ENCODE measurements at regions not wholly inside any gene's neighbourhood (a gene's known extent, or its start where the extent isn't known, plus 50 kb on each side); places are given as distances from the start of the nearest gene placed in this dataset.

GRCh38 chr21:30081506-30081905 is 85.1 kb downstream of the CLDN17 start:
- 87 to 88% methylated on average over 2 of the region's 2 CpGs for WGBS, 2 donors
- intact Hi-C loops (cut with DNase I) = no loop called here
- H3K4me1 ChIP-seq = no peaks in the 10 kb centered on the region

GRCh38 chr21:30072496-30072895 is 94.1 kb downstream of the CLDN17 start:
- TF ChIP-seq POLR2AphosphoS5 (IDR thresholded peaks at IDR 0.05) (no peak), POLR2A (IDR thresholded peaks at IDR 0.05) (no peak)
- Histone ChIP-seq H3K4me3 (no peak overlapping the region), H3K4me1 (no peaks in the 10 kb centered on the region), H3K9me3 (peaks cover 0 to 2% (median 0%) of the 10 kb centered on the region in 4 donors), H3K27me3 (no peaks in the 10 kb centered on the region), H3K27ac (no peak overlapping the region), H3K36me3 (no peaks in the 10 kb centered on the region)
- intact Hi-C loops (cut with DNase I) = no loop called here
- WGBS, 2 donors = 3 to 17% methylated on average over 4 of the region's 4 CpGs
- no peak for DNase-seq

More at GRCh38 chr21:30081506-30081905, 85.1 kb downstream of the CLDN17 start:
- no peak for DNase-seq
- H3K9me3 ChIP-seq = no peaks in the 10 kb centered on the region
- H3K27me3 ChIP-seq = no peaks in the 10 kb centered on the region
- H3K36me3 ChIP-seq = no peaks in the 10 kb centered on the region
- no peak for TF ChIP-seq POLR2AphosphoS5 (IDR thresholded peaks at IDR 0.05)
- no peak overlapping the region for H3K4me3 ChIP-seq
- no peak overlapping the region for H3K27ac ChIP-seq

GRCh38 chr21:30058928-30059327 is 107.7 kb downstream of the CLDN17 start:
- DNase-seq = no peak
- intact Hi-C loops (cut with DNase I) = no loop called here
- no peak overlapping the region for H3K4me3 ChIP-seq
- TF ChIP-seq EP300 (IDR thresholded peaks at IDR 0.05) (no peak), CTCF (IDR thresholded peaks at IDR 0.05) (no peak), POLR2A (IDR thresholded peaks at IDR 0.05) (no peak), POLR2AphosphoS5 (IDR thresholded peaks at IDR 0.05) (no peak)
- no peaks in the 10 kb centered on the region for H3K4me1 ChIP-seq
- H3K27ac ChIP-seq = no peak overlapping the region
- H3K36me3 ChIP-seq = no peaks in the 10 kb centered on the region
- WGBS, 2 donors = 10 to 35% methylated on average over 1 of the region's 1 CpG
- H3K9me3 ChIP-seq = no peaks in the 10 kb centered on the region
- no peaks in the 10 kb centered on the region for H3K27me3 ChIP-seq

- H3K36me3 ChIP-seq = no peaks in the 10 kb centered on the region
- no peaks in the 10 kb centered on the region for H3K9me3 ChIP-seq
- no peaks in the 10 kb centered on the region for H3K4me1 ChIP-seq
- H3K27me3 ChIP-seq = no peaks in the 10 kb centered on the region
- WGBS, 2 donors = 67 to 76% methylated on average over 3 of the region's 3 CpGs
- TF ChIP-seq CTCF (IDR thresholded peaks at IDR 0.05) (no peak), POLR2A (IDR thresholded peaks at IDR 0.05) (no peak)
- H3K4me3 ChIP-seq = no peak overlapping the region
- no peak for DNase-seq
- H3K27ac ChIP-seq = no peak overlapping the region
- intact Hi-C loops (cut with DNase I) = no loop called here
Measured at GRCh38 chr21:30057108-30057507, 109.5 kb downstream of the CLDN17 start.

GRCh38 chr21:30048570-30048969 is 108.8 kb upstream of the GRIK1 start:
- Histone ChIP-seq H3K27ac (no peak overlapping the region), H3K27me3 (no peaks in the 10 kb centered on the region), H3K4me3 (no peak overlapping the region), H3K4me1 (no peaks in the 10 kb centered on the region), H3K9me3 (no peaks in the 10 kb centered on the region), H3K36me3 (no peaks in the 10 kb centered on the region)
- WGBS, 2 donors = 92 to 96% methylated on average over 1 of the region's 1 CpG
- DNase-seq = no peak
- intact Hi-C loops (cut with DNase I) = no loop called here
- no peak for TF ChIP-seq POLR2A (IDR thresholded peaks at IDR 0.05)
- TF ChIP-seq POLR2AphosphoS5 (IDR thresholded peaks at IDR 0.05) = no peak
- no peak for TF ChIP-seq EP300 (IDR thresholded peaks at IDR 0.05)
- TF ChIP-seq CTCF (IDR thresholded peaks at IDR 0.05) = no peak

GRCh38 chr21:30044447-30045064 is 104.8 kb upstream of the GRIK1 start:
- Histone ChIP-seq H3K27ac (no peak overlapping the region), H3K27me3 (no peaks in the 10 kb centered on the region), H3K4me3 (no peak overlapping the region), H3K9me3 (no peaks in the 10 kb centered on the region), H3K4me1 (no peaks in the 10 kb centered on the region), H3K36me3 (no peaks in the 10 kb centered on the region)
- no peak for DNase-seq
- TF ChIP-seq POLR2A (IDR thresholded peaks at IDR 0.05) = no peak
- peak; percentile 8 to 70 (median 52) for TF ChIP-seq CTCF (IDR thresholded peaks at IDR 0.05)
- 85 to 87% methylated on average over 3 of the region's 3 CpGs for WGBS, 2 donors
- intact Hi-C loops (cut with DNase I) = loop anchor here (5.0 kb wide), 1 partner anchor 1043 kb away; no protein-coding TSS in a partner anchor
